GM12878 (cell line): ENCODE measurements at regions not wholly inside any gene's neighbourhood (a gene's known extent, or its start where the extent isn't known, plus 50 kb on each side); places are given as distances from the start of the nearest gene placed in this dataset.
"Not testable (repeated sequence)": the region's sequence is repeated elsewhere in the genome, so short reads cannot be mapped to it uniquely, and the experiment has no call there.

Experiments
- ATF3 ChIP-seq: IDR thresholded peaks from 2 replicates; pipeline ENCODE4 v1.6.1; 2011; ENCODE audit warnings: low read depth, mild to moderate bottlenecking, low read length, moderate library complexity, borderline replicate concordance; ENCODE audit errors: extremely low read depth
- CHD2 ChIP-seq: IDR thresholded peaks from 2 replicates; pipeline ENCODE4 v1.6.1; 2011; ENCODE audit warnings: low read depth, low read length, improper control_type of control experiment, borderline replicate concordance
- CREM ChIP-seq: IDR thresholded peaks from 2 replicates; pipeline ENCODE4 v1.6.1; 2014; ENCODE audit warnings: antibody characterized with exemption, low read depth
- CTCF ChIP-seq, 3 experiments: IDR thresholded peaks in 2 of 3; conservative IDR thresholded peaks in 1 of 3; 2 replicates each; pipeline ENCODE4 v1.5.1; 2011; ENCODE audit warnings: low read depth in 3 of 3, low read length in 3 of 3, mild to moderate bottlenecking in 3 of 3, control low read depth in 2 of 3, moderate library complexity in 2 of 3, inconsistent platforms in 1 of 3, mixed read lengths in 1 of 3; ENCODE audit not compliant: control insufficient read depth in 2 of 3, insufficient read depth in 1 of 3; ENCODE audit errors: extremely low read depth in 1 of 3
- MYB ChIP-seq: fragments of 150-350 bp; IDR thresholded peaks from 2 replicates; pipeline ENCODE4 v1.6.1; 2014; ENCODE audit warnings: mild to moderate bottlenecking, low read depth, low read length, borderline replicate concordance
- REST ChIP-seq: IDR thresholded peaks from 2 replicates; pipeline ENCODE4 v1.6.1; 2012; ENCODE audit warnings: mild to moderate bottlenecking, low read depth, low read length
- SIX5 ChIP-seq: IDR thresholded peaks from 2 replicates; pipeline ENCODE4 v1.6.1; 2011; ENCODE audit warnings: mild to moderate bottlenecking, low read depth, low read length, moderate library complexity; ENCODE audit not compliant: severe bottlenecking
- USF1 ChIP-seq: IDR thresholded peaks from 2 replicates; pipeline ENCODE4 v1.6.1; 2011; ENCODE audit warnings: borderline replicate concordance, low read depth, mild to moderate bottlenecking, moderate library complexity, mixed read lengths, low read length; ENCODE audit not compliant: insufficient read depth; ENCODE audit errors: extremely low read length

- TF ChIP-seq CREM; CHD2; MYB; USF1; CTCF (IDR thresholded peaks at IDR 0.05 in 2 of 3, conservative IDR thresholded peaks at IDR 0.05 in 1 of 3; ENCODE audit: control insufficient read depth in 2 of 3, extremely low read depth in 1 of 3, insufficient read depth in 1 of 3, low read depth in 3 of 3, low read length in 3 of 3); REST; SIX5; ATF3: not testable (repeated sequence)
Measured at GRCh38 chr6:40868089-40868865, 170.7 kb downstream of the UNC5CL start.
